ENCODE measurements at regions not wholly inside any gene's neighbourhood (a gene's known extent, or its start where the extent isn't known, plus 50 kb on each side); places are given as distances from the start of the nearest gene placed in this dataset.

DNA sequence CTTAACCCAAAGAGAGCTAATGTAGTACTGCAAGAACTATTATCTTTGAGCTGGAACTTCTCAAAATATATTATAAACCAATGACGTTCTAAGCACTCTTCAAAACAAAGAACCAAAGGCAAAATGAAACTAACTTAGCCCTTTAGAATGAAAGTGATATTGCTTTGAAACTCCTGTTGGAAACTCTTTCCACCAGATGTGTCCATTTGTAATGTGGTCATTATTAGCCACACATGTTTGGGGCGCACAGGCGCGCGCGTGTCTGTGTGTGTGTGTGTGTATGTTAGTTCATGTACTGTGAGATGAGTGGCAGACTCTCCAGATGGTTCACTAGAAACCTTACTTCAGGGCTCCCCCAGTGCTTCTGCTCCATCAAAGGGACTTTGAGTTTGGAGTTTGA is 323.4 kb downstream of the BCL11A start:
- Histone ChIP-seq H3K9me3 (ENCODE audit: insufficient read depth, low read length) (peaks cover 13% of the 10 kb centered on the region), H3K36me3 (ENCODE audit: insufficient read depth, insufficient read length, low read length) (no peaks in the 10 kb centered on the region), H3K4me3 (ENCODE audit: insufficient read length, low read depth) (no peak overlapping the region), H3K9ac (ENCODE audit: insufficient read length, low read depth) (no peak overlapping the region), H3K4me1 (ENCODE audit: insufficient read depth, insufficient read length) (no peaks in the 10 kb centered on the region), H3K27me3 (ENCODE audit: insufficient read depth, insufficient read length) (no peaks in the 10 kb centered on the region)
- DNase-seq (ENCODE audit: low read depth, low spot score) = no peak
- no peak for TF ChIP-seq YY1 (IDR thresholded peaks at IDR 0.05; ENCODE audit: insufficient read depth, insufficient read length)
- no peak for TF ChIP-seq SUZ12 (IDR thresholded peaks at IDR 0.05; ENCODE audit: extremely low read depth, insufficient read depth, insufficient read length)
- TF ChIP-seq ZNF274 (IDR thresholded peaks at IDR 0.05; ENCODE audit: low read depth, low read length) = no peak

GRCh38 chr2:60226943-60227342 is 326.5 kb downstream of the BCL11A start:
- no peaks in the 10 kb centered on the region for H3K36me3 ChIP-seq (ENCODE audit: insufficient read depth, insufficient read length, low read length)
- H3K27me3 ChIP-seq (ENCODE audit: insufficient read depth, insufficient read length) = no peaks in the 10 kb centered on the region
- no peak for TF ChIP-seq SUZ12 (IDR thresholded peaks at IDR 0.05; ENCODE audit: extremely low read depth, insufficient read depth, insufficient read length)
- H3K4me1 ChIP-seq (ENCODE audit: insufficient read depth, insufficient read length) = no peaks in the 10 kb centered on the region
- DNase-seq (ENCODE audit: low read depth, low spot score) = no peak
- peaks cover 8% of the 10 kb centered on the region for H3K9me3 ChIP-seq (ENCODE audit: insufficient read depth, low read length)
- no peak overlapping the region for H3K4me3 ChIP-seq (ENCODE audit: insufficient read length, low read depth)
- H3K9ac ChIP-seq (ENCODE audit: insufficient read length, low read depth) = no peak overlapping the region

GRCh38 chr2:60226191-60226590 is 327.3 kb downstream of the BCL11A start:
- no peak for DNase-seq (ENCODE audit: low read depth, low spot score)
- no peak overlapping the region for H3K4me3 ChIP-seq (ENCODE audit: insufficient read length, low read depth)
- H3K9me3 ChIP-seq (ENCODE audit: insufficient read depth, low read length) = 0 out of 2 replicates have a peak, but pooled peaks cover under 1% of the 10 kb centered on the region
- H3K9ac ChIP-seq (ENCODE audit: insufficient read length, low read depth) = no peak overlapping the region
- no peak for TF ChIP-seq YY1 (IDR thresholded peaks at IDR 0.05; ENCODE audit: insufficient read depth, insufficient read length)
- no peak for TF ChIP-seq ZNF274 (IDR thresholded peaks at IDR 0.05; ENCODE audit: low read depth, low read length)
- no peak for TF ChIP-seq SUZ12 (IDR thresholded peaks at IDR 0.05; ENCODE audit: extremely low read depth, insufficient read depth, insufficient read length)
- H3K4me1 ChIP-seq (ENCODE audit: insufficient read depth, insufficient read length) = no peaks in the 10 kb centered on the region
- no peaks in the 10 kb centered on the region for H3K27me3 ChIP-seq (ENCODE audit: insufficient read depth, insufficient read length)
- no peaks in the 10 kb centered on the region for H3K36me3 ChIP-seq (ENCODE audit: insufficient read depth, insufficient read length, low read length)

- Histone ChIP-seq H3K27me3 (ENCODE audit: insufficient read depth, insufficient read length) (no peaks in the 10 kb centered on the region), H3K4me1 (ENCODE audit: insufficient read depth, insufficient read length) (no peaks in the 10 kb centered on the region), H3K36me3 (ENCODE audit: insufficient read depth, insufficient read length, low read length) (no peaks in the 10 kb centered on the region), H3K9me3 (ENCODE audit: insufficient read depth, low read length) (no peaks in the 10 kb centered on the region), H3K4me3 (ENCODE audit: insufficient read length, low read depth) (no peak overlapping the region), H3K9ac (ENCODE audit: insufficient read length, low read depth) (no peak overlapping the region)
- no peak for DNase-seq (ENCODE audit: low read depth, low spot score)
- TF ChIP-seq YY1 (IDR thresholded peaks at IDR 0.05; ENCODE audit: insufficient read depth, insufficient read length) = no peak
- no peak for TF ChIP-seq SUZ12 (IDR thresholded peaks at IDR 0.05; ENCODE audit: extremely low read depth, insufficient read depth, insufficient read length)
- no peak for TF ChIP-seq ZNF274 (IDR thresholded peaks at IDR 0.05; ENCODE audit: low read depth, low read length)
Measured at GRCh38 chr2:60223859-60224258, 329.6 kb downstream of the BCL11A start.

GRCh38 chr2:60221098-60221497 is 332.4 kb downstream of the BCL11A start:
- Histone ChIP-seq H3K9ac (ENCODE audit: insufficient read length, low read depth) (no peak overlapping the region), H3K9me3 (ENCODE audit: insufficient read depth, low read length) (no peaks in the 10 kb centered on the region), H3K36me3 (ENCODE audit: insufficient read depth, insufficient read length, low read length) (no peaks in the 10 kb centered on the region), H3K4me3 (ENCODE audit: insufficient read length, low read depth) (no peak overlapping the region), H3K27me3 (ENCODE audit: insufficient read depth, insufficient read length) (no peaks in the 10 kb centered on the region), H3K4me1 (ENCODE audit: insufficient read depth, insufficient read length) (no peaks in the 10 kb centered on the region)
- no peak for TF ChIP-seq YY1 (IDR thresholded peaks at IDR 0.05; ENCODE audit: insufficient read depth, insufficient read length)
- TF ChIP-seq ZNF274 (IDR thresholded peaks at IDR 0.05; ENCODE audit: low read depth, low read length) = no peak
- TF ChIP-seq SUZ12 (IDR thresholded peaks at IDR 0.05; ENCODE audit: extremely low read depth, insufficient read depth, insufficient read length) = no peak
- no peak for DNase-seq (ENCODE audit: low read depth, low spot score)

- Histone ChIP-seq H3K27me3 (ENCODE audit: insufficient read depth, insufficient read length) (no peaks in the 10 kb centered on the region), H3K9me3 (ENCODE audit: insufficient read depth, low read length) (no peaks in the 10 kb centered on the region), H3K4me3 (ENCODE audit: insufficient read length, low read depth) (no peak overlapping the region), H3K9ac (ENCODE audit: insufficient read length, low read depth) (no peak overlapping the region), H3K4me1 (ENCODE audit: insufficient read depth, insufficient read length) (no peaks in the 10 kb centered on the region), H3K36me3 (ENCODE audit: insufficient read depth, insufficient read length, low read length) (no peaks in the 10 kb centered on the region)
- DNase-seq (ENCODE audit: low read depth, low spot score) = no peak
- no peak for TF ChIP-seq SUZ12 (IDR thresholded peaks at IDR 0.05; ENCODE audit: extremely low read depth, insufficient read depth, insufficient read length)
Measured at GRCh38 chr2:60219536-60219935, 333.9 kb downstream of the BCL11A start.

DNA sequence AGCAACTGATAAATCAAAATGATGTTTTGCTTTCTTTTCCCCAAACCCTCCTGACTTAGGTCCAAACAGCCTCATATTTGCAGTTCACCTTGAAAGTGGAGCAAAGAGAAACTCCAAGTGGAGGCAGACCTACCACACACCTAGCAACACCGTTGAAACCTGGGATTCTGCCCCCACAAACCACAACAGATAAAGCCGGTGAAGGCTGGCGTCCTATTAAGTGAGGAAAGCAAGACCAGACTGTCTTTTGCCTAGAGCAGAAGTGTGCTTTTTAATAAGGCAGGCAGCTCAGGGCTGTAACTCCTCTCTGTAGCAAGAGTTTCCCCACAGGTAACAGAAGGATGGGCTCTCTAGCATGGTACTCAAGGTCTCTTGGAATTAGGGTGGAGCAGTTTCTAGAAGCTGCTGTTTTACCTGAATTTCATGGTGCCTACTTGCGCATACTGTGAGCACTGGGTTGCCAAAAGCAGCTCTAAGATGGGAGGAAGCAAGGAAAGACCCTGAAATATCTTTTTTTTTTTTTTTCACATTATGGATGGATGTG is 336.9 kb downstream of the BCL11A start:
- Histone ChIP-seq H3K9me3 (ENCODE audit: insufficient read depth, low read length) (no peaks in the 10 kb centered on the region), H3K4me1 (ENCODE audit: insufficient read depth, insufficient read length) (peaks cover 4% of the 10 kb centered on the region), H3K9ac (ENCODE audit: insufficient read length, low read depth) (no peak overlapping the region), H3K36me3 (ENCODE audit: insufficient read depth, insufficient read length, low read length) (no peaks in the 10 kb centered on the region), H3K27me3 (ENCODE audit: insufficient read depth, insufficient read length) (no peaks in the 10 kb centered on the region), H3K4me3 (ENCODE audit: insufficient read length, low read depth) (no peak overlapping the region)
- TF ChIP-seq ZNF274 (IDR thresholded peaks at IDR 0.05; ENCODE audit: low read depth, low read length) (no peak), YY1 (IDR thresholded peaks at IDR 0.05; ENCODE audit: insufficient read depth, insufficient read length) (no peak), SUZ12 (IDR thresholded peaks at IDR 0.05; ENCODE audit: extremely low read depth, insufficient read depth, insufficient read length) (no peak)
- no peak for DNase-seq (ENCODE audit: low read depth, low spot score)
